K562 (cell line): ENCODE measurements at regions not wholly inside any gene's neighbourhood (a gene's known extent, or its start where the extent isn't known, plus 50 kb on each side); places are given as distances from the start of the nearest gene placed in this dataset.

Experiments used
- ATAC-seq: fragments of 200-7000 bp; cut with Tn5 transposase; 3 replicates; pipeline ENCODE4 v1.9.1; 2020; ENCODE audit warnings: moderate library complexity
- BruUV-seq: library from RNA; stranded (reverse); fragments of 400-500 nt; replicated peaks from 2 replicates; lab custom pipeline; 2021; lab: Mats Ljungman, UMichigan
- CTCF ChIA-PET: fragments of 300-600 bp; formaldehyde crosslinking; extraction: SDS; loops from one replicate; lab custom pipeline; 2021; ENCODE audit warnings: low intra/inter-chr PET ratio; lab: Yijun Ruan, JAX
- POLR2A ChIA-PET: fragments of 300-600, 350-650 bp; sonication (Branson Sonifier 250); formaldehyde crosslinking; extraction: SDS; loops from one replicate; lab custom pipeline; 2021; ENCODE audit warnings: antibody characterized with exemption, inconsistent platforms; lab: Yijun Ruan, JAX
- DNase-seq, 4 experiments: peaks; one replicate each; pipeline versions ENCODE4 v3.0.0 to v3.0.0-alpha.2; 2011 to 2018; ENCODE audit warnings: low spot score in 3 of 4, mixed read lengths in 3 of 4; ENCODE audit errors: extremely low read depth in 1 of 4
- FAIRE-seq: peaks from 2 replicates; lab custom pipeline; 2011; peaks lifted over from hg19 to GRCh38; lab: Jason Lieb, UNC
- H2AFZ ChIP-seq: 2 replicates; pipeline ENCODE4 v1.6.0; 2011; ENCODE audit warnings: low read depth, low read length, control low read depth, inconsistent platforms
- H3K27ac ChIP-seq: fragments of 200-600 bp; 3 replicates; pipeline ENCODE4 v1.8.0; 2011; ENCODE audit warnings: low read depth, mild to moderate bottlenecking, control low read depth, inconsistent platforms, low read length, moderate library complexity, mixed read lengths; ENCODE audit errors: extremely low read depth
- H3K27me3 ChIP-seq, 2 experiments: fragments of 300-600 bp in 1 of 2; 2 replicates in 1 of 2; 3 replicates in 1 of 2; pipeline versions ENCODE4 v1.6.0 to v1.8.0; 2011; ENCODE audit warnings: inconsistent platforms in 2 of 2, low read length in 2 of 2, mild to moderate bottlenecking in 1 of 2, mixed read lengths in 1 of 2, moderate library complexity in 1 of 2; ENCODE audit not compliant: control insufficient read depth in 2 of 2, insufficient read depth in 2 of 2
- H3K36me3 ChIP-seq: fragments of 300-600 bp; 3 replicates; pipeline ENCODE4 v1.8.0; 2011; ENCODE audit warnings: mild to moderate bottlenecking, low read length, inconsistent platforms; ENCODE audit not compliant: control insufficient read depth, insufficient read depth
- H3K4me1 ChIP-seq, 2 experiments: fragments of 200-600 bp in 1 of 2; replicated peaks in 1 of 2; 2 replicates in 1 of 2; 3 replicates in 1 of 2; pipeline versions ENCODE4 v1.5.1 to v1.8.0; 2011; ENCODE audit warnings: inconsistent platforms in 2 of 2, low read length in 2 of 2, mild to moderate bottlenecking in 1 of 2, mixed read lengths in 1 of 2, moderate library complexity in 1 of 2; ENCODE audit not compliant: control insufficient read depth in 2 of 2, insufficient read depth in 2 of 2
- H3K4me2 ChIP-seq: 2 replicates; pipeline ENCODE4 v1.6.1; 2011; ENCODE audit warnings: low read length, control low read depth, inconsistent platforms, mixed read lengths; ENCODE audit not compliant: insufficient read depth
- H3K4me3 ChIP-seq: fragments of 200-600 bp; sonication (generic), shearing (Covaris generic); 2 replicates; pipeline ENCODE4 v1.5.1; 2016; ENCODE audit warnings: control low read depth, inconsistent platforms
- H3K79me2 ChIP-seq: fragments of 200-600 bp; 3 replicates; pipeline ENCODE4 v1.8.0; 2011; ENCODE audit warnings: low read length, inconsistent platforms; ENCODE audit not compliant: control insufficient read depth, insufficient read depth
- H3K9ac ChIP-seq, 2 experiments: 2 replicates each; pipeline versions ENCODE4 v1.6.0 to v1.6.1; 2011; ENCODE audit warnings: low read depth in 2 of 2, low read length in 2 of 2, control low read depth in 1 of 2, inconsistent platforms in 1 of 2, mild to moderate bottlenecking in 1 of 2, mixed read lengths in 1 of 2; ENCODE audit not compliant: insufficient read depth in 1 of 2
- H3K9me1 ChIP-seq: one replicate; pipeline ENCODE4 v1.6.0; 2011; ENCODE audit warnings: inconsistent platforms, mild to moderate bottlenecking, low read length, moderate library complexity; ENCODE audit not compliant: control insufficient read depth, insufficient read depth
- H3K9me3 ChIP-seq: replicated peaks from 2 replicates; pipeline ENCODE4 v1.5.1; 2011; ENCODE audit warnings: low read depth, low read length, inconsistent platforms; ENCODE audit not compliant: control insufficient read depth, insufficient read depth
- H4K20me1 ChIP-seq: replicated peaks from 2 replicates; pipeline ENCODE4 v1.6.1; 2011; ENCODE audit warnings: low read length, inconsistent platforms, mixed read lengths; ENCODE audit not compliant: control insufficient read depth, insufficient read depth
- ARID1B ChIP-seq: fragments of 450-650 bp; IDR thresholded peaks from 2 replicates; pipeline ENCODE4 v1.6.1; 2016; ENCODE audit warnings: antibody characterized with exemption, mild to moderate bottlenecking, inconsistent platforms
- CBFA2T3 ChIP-seq: fragments of 450-650 bp; IDR thresholded peaks from 2 replicates; pipeline ENCODE4 v1.6.1; 2017
- CC2D1A ChIP-seq: fragments of 450-650 bp; IDR thresholded peaks from 2 replicates; pipeline ENCODE4 v1.6.1; 2017; ENCODE audit warnings: mild to moderate bottlenecking
- CTBP1 ChIP-seq: fragments of 450-650 bp; IDR thresholded peaks from 2 replicates; pipeline ENCODE4 v1.6.1; 2016; ENCODE audit warnings: borderline replicate concordance
- FOSL1 ChIP-seq: fragments of 200-800 bp; sonication (Bioruptor generic); conservative IDR thresholded peaks from 2 replicates; pipeline ENCODE4 v1.6.1; 2016; ENCODE audit warnings: missing genetic modification characterization, missing compliant biosample characterization
- IRF9 ChIP-seq: fragments of 450-650 bp; IDR thresholded peaks from 2 replicates; pipeline ENCODE4 v1.6.1; 2016; ENCODE audit warnings: missing biosample characterization, missing genetic modification characterization
- LARP7 ChIP-seq: fragments of 450-650 bp; IDR thresholded peaks from 2 replicates; pipeline ENCODE4 v1.6.1; 2016
- MEIS2 ChIP-seq: fragments of 450-650 bp; IDR thresholded peaks from 2 replicates; pipeline ENCODE4 v1.6.1; 2014; ENCODE audit warnings: mild to moderate bottlenecking; ENCODE audit not compliant: partially characterized antibody
- MTA3 ChIP-seq: fragments of 450-650 bp; formaldehyde crosslinking; IDR thresholded peaks from 2 replicates; pipeline ENCODE4 v1.6.1; 2017; ENCODE audit warnings: mild to moderate bottlenecking, borderline replicate concordance
- PBX2 ChIP-seq, 2 experiments: IDR thresholded peaks in 1 of 2; conservative IDR thresholded peaks in 1 of 2; 2 replicates each; pipeline ENCODE4 v1.6.1; 2016; ENCODE audit warnings: low read depth in 2 of 2, mild to moderate bottlenecking in 1 of 2, missing compliant biosample characterization in 1 of 2, missing genetic modification characterization in 1 of 2, moderate library complexity in 1 of 2
- PKNOX1 ChIP-seq: fragments of 450-650 bp; IDR thresholded peaks from 2 replicates; pipeline ENCODE4 v1.6.1; 2016
- POLR3G ChIP-seq: IDR thresholded peaks from 2 replicates; pipeline ENCODE4 v1.6.1; 2011; ENCODE audit not compliant: insufficient read length, insufficient replicate concordance; ENCODE audit errors: extremely low read depth
- TAF1 ChIP-seq: IDR thresholded peaks from 2 replicates; pipeline ENCODE4 v1.6.1; 2011; ENCODE audit warnings: mild to moderate bottlenecking, low read length, moderate library complexity; ENCODE audit not compliant: insufficient read depth, control insufficient read depth, severe bottlenecking; ENCODE audit errors: extremely low read depth
- TAL1 ChIP-seq: fragments of 450-650 bp; IDR thresholded peaks from 2 replicates; pipeline ENCODE4 v1.6.1; 2016; ENCODE audit warnings: mild to moderate bottlenecking
- TEAD4 ChIP-seq, 2 experiments: sonication (generic) in 1 of 2; formaldehyde crosslinking in 1 of 2; IDR thresholded peaks; 2 replicates each; pipeline versions ENCODE4 v1.6.1 to v1.8.0; 2012 to 2022; ENCODE audit warnings: borderline replicate concordance in 1 of 2, inconsistent platforms in 1 of 2, low read length in 1 of 2, mild to moderate bottlenecking in 1 of 2, missing genetic modification reagents in 1 of 2
- ZNF134 ChIP-seq: fragments of 250-450 bp; sonication (Bioruptor Pico); conservative IDR thresholded peaks from 2 replicates; pipeline ENCODE4 v1.4.0; 2020
- ZNF444 ChIP-seq: fragments of 250-450 bp; sonication (Bioruptor Pico); IDR thresholded peaks from 2 replicates; pipeline ENCODE4 v1.4.0; 2020; ENCODE audit warnings: mild to moderate bottlenecking, moderate library complexity
- WGBS: fragments of 100-300 bp; shearing (Covaris generic); methylation state at CpG from one replicate; pipeline ENCODE4 v1.1.6; 2016; ENCODE audit warnings: low coverage, mixed read lengths; ENCODE audit not compliant: insufficient coverage; ENCODE audit errors: missing lambda C conversion rate; 5-methylcytosine and 5-hydroxymethylcytosine counted together
- in situ Hi-C: fragments of 300-500 bp; cut with MboI; formaldehyde crosslinking; loops from 4 replicates; pipeline ENCODE4 v1.15.0; 2018; ENCODE audit warnings: inconsistent platforms, mixed read lengths
- intact Hi-C: fragments of 100-400 bp; cut with micrococcal nuclease; formaldehyde crosslinking; loops from 2 replicates; pipeline ENCODE4 v1.14.2; 2022

GRCh38 chr10:2619916-2620315 is 447.4 kb upstream of the PFKP start:
- no peaks in the 10 kb centered on the region for H3K9me3 ChIP-seq
- no peaks in the 10 kb centered on the region for H4K20me1 ChIP-seq
- no peak overlapping the region for H3K4me2 ChIP-seq
- POLR2A ChIA-PET: no interaction called here
- no peaks in the 10 kb centered on the region for H3K79me2 ChIP-seq
- DNase-seq: no peak
- H2AFZ ChIP-seq: no peak overlapping the region
- BruUV-seq: no TSS peak
- no peaks in the 10 kb centered on the region for H3K9me1 ChIP-seq
- in situ Hi-C loops (no loop called here), intact Hi-C loops (no loop called here)
- no peak for ATAC-seq
- no peak overlapping the region for H3K27ac ChIP-seq
- no peak for TF ChIP-seq POLR3G
- no peak for TF ChIP-seq ZNF444 (CRISPR knock-in tag)
- peak; percentile 81 for TF ChIP-seq MEIS2
- peak; percentile 42 for TF ChIP-seq FOSL1 (tag)
- no peak for TF ChIP-seq CTBP1
- TF ChIP-seq IRF9 (tag): no peak
- TF ChIP-seq MTA3: no peak
- TF ChIP-seq ARID1B: 0 out of 2 replicates have a peak, but pooled peaks have one; percentile 21
- TF ChIP-seq CBFA2T3: peak; percentile 44
- TF ChIP-seq PBX2 (CRISPR knock-in tag; IDR thresholded peaks at IDR 0.05; ENCODE audit: low read depth): no peak
- peak; percentile 75 for TF ChIP-seq PBX2 (tag; conservative IDR thresholded peaks at IDR 0.05; ENCODE audit: low read depth)
- no peak for TF ChIP-seq LARP7
- TF ChIP-seq PKNOX1: peak; percentile 49; the same call in 1 of the 2 replicates
- no peak for TF ChIP-seq CC2D1A
- peak; percentile 30; the same call in 1 of the 2 replicates for TF ChIP-seq TAL1
- no peak for TF ChIP-seq ZNF134 (CRISPR knock-in tag)
- no peak for TF ChIP-seq TAF1
- peak; percentile 54 for TF ChIP-seq TEAD4 (IDR thresholded peaks at IDR 0.05; ENCODE audit: low read length)
- TF ChIP-seq TEAD4 (CRISPR knock-in tag; IDR thresholded peaks at IDR 0.05; ENCODE audit: borderline replicate concordance): no peak
- peaks cover 2 to 10% of the 10 kb centered on the region in 2 experiments; a peak in 3 of 5 replicates for H3K27me3 ChIP-seq
- H3K4me3 ChIP-seq: no peak overlapping the region
- WGBS: 2% methylated on average over 4 of the region's 4 CpGs
- CTCF ChIA-PET: interaction anchor here (0.6 kb wide), 2 partner anchors 98 to 218 kb away, joined by 3 to 4 read pairs; no protein-coding TSS in a partner anchor
- FAIRE-seq: no peak
- no peaks in the 10 kb centered on the region; a peak in 1 of 5 replicates for H3K4me1 ChIP-seq
- H3K9ac ChIP-seq: no peak overlapping the region
- H3K36me3 ChIP-seq: no peaks in the 10 kb centered on the region
